HUES64 (cell line): ENCODE measurements at regions not wholly inside any gene's neighbourhood (a gene's known extent, or its start where the extent isn't known, plus 50 kb on each side); places are given as distances from the start of the nearest gene placed in this dataset.
"Not testable (repeated sequence)": the region's sequence is repeated elsewhere in the genome, so short reads cannot be mapped to it uniquely, and the experiment has no call there.

Experiments
- H3K27ac ChIP-seq: 2 replicates; pipeline ENCODE4 v1.7.0; 2013; ENCODE audit warnings: low read depth, low read length, inconsistent platforms
- H3K27me3 ChIP-seq: 2 replicates; pipeline ENCODE4 v1.6.1; 2013; ENCODE audit warnings: mild to moderate bottlenecking, low read length; ENCODE audit not compliant: insufficient read depth
- H3K36me3 ChIP-seq: 2 replicates; pipeline ENCODE4 v1.6.1; 2013; ENCODE audit warnings: mild to moderate bottlenecking, low read length; ENCODE audit not compliant: insufficient read depth
- H3K4me1 ChIP-seq: 2 replicates; pipeline ENCODE4 v1.6.1; 2013; ENCODE audit warnings: mild to moderate bottlenecking, low read length, moderate library complexity; ENCODE audit not compliant: insufficient read depth
- H3K4me3 ChIP-seq: 2 replicates; pipeline ENCODE4 v1.5.1; 2013; ENCODE audit warnings: mild to moderate bottlenecking, low read length, moderate library complexity
- H3K9ac ChIP-seq: 2 replicates; pipeline ENCODE4 v1.6.1; 2013; ENCODE audit warnings: mild to moderate bottlenecking, low read depth, low read length
- H3K9me3 ChIP-seq: 2 replicates; pipeline ENCODE4 v1.6.1; 2013; ENCODE audit warnings: low read depth, low read length; ENCODE audit not compliant: insufficient read depth
- WGBS: fragments of 150-250, 120-280 bp; methylation state at CpG from one replicate; pipeline ENCODE4 v1.1.7; 2013; ENCODE audit warnings: missing lambda C conversion rate; 5-methylcytosine and 5-hydroxymethylcytosine counted together

DNA sequence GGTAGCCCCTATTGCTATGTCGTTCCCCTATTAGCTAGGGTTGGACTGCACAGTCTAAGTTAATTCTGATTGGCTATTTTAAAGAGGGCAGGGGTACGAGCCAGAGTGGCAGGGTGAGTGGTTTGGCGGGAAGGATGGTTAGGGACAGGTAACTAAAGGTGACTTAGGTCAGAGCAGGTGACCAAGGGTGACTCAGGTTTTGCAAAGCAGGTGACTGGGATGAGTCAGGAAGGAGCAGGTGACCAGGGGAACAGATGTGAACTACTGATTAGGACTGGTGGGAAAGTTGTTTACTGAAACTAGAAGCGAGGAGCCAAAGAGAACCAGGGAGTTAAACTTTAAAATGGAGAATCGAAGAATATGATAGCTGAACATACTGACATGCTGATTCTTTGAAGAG, 295.2 kb downstream of the GJA1 start:
- H3K4me1 ChIP-seq, result no peaks in the 10 kb centered on the region
- no peak overlapping the region for H3K9ac ChIP-seq
- peaks cover 14% of the 10 kb centered on the region for H3K9me3 ChIP-seq

DNA sequence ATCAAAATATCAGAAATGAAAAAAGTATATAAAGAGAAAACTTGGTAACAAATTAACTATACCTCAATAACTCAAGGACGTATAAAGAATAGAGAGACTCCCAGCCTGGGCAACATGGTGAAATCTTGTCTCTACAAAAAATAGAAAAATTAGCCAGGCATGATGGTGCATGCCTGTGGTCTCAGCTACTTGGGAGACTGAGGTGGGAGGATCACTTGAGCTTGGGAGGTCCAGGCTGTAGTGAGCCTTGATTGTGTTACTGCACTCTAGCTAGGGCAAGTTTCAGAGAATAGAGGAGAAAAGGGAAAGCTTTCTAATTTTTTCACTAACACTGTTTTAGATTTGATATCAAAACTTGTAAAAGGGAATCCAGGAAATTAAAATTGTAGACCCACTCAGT, 295.9 kb downstream of the GJA1 start:
- no peaks in the 10 kb centered on the region for H3K27me3 ChIP-seq
- WGBS, result 90% methylated on average over 1 of the region's 1 CpG
- no peak overlapping the region for H3K27ac ChIP-seq
- H3K36me3 ChIP-seq, result no peaks in the 10 kb centered on the region
- H3K4me1 ChIP-seq, result no peaks in the 10 kb centered on the region
- H3K4me3 ChIP-seq, result no peak overlapping the region
- H3K9ac ChIP-seq, result no peak overlapping the region
- peaks cover 14% of the 10 kb centered on the region for H3K9me3 ChIP-seq

More for the DNA sequence above, 295.2 kb downstream of the GJA1 start:
- no peaks in the 10 kb centered on the region for H3K36me3 ChIP-seq
- H3K27ac ChIP-seq, result no peak overlapping the region
- no peak overlapping the region for H3K4me3 ChIP-seq
- 93% methylated on average over 5 of the region's 5 CpGs for WGBS
- no peaks in the 10 kb centered on the region for H3K27me3 ChIP-seq

DNA sequence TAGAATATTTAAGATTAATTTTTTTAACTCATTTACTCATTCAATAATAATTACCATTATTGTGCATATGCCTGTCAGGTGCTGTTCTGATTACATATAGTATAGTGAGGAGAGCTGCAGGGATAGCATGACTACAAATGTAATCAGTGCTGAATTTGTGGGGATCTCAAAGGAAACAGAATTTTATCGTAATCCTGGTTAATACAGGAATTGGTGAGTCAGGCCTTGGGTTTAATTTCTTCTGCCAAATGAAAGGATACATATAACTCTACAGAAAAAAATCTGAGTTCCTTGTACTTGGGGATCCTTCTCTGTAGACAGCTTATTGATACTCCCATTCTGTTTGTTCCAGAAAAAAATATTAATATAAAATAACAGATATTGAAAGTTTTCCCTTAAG, 297.2 kb downstream of the GJA1 start:
- Histone ChIP-seq H3K4me1 (no peaks in the 10 kb centered on the region), H3K4me3 (no peak overlapping the region), H3K36me3 (no peaks in the 10 kb centered on the region), H3K9me3 (peaks cover 14% of the 10 kb centered on the region), H3K9ac (no peak overlapping the region), H3K27me3 (no peaks in the 10 kb centered on the region), H3K27ac (no peak overlapping the region)
- 100% methylated on average over 1 of the region's 1 CpG for WGBS

DNA sequence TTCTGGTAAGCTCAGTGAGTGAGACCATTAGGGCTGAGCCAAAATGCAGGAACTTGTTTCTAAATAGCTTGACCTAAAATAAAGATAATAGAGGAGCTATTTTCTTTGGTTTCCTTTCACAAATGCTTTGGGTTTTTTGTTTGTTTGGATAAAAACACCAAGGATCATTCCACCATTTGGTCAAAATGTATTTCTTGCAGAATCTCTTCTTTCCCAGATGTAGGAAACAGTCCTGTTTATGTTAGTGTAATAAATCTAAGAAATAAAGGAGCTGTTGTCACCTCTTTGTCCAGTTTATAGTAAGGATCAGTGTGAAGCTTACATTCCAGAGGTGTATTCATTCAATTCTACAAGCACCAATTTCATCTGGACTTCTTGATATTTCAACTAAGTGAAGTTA, 297.8 kb downstream of the GJA1 start:
- H3K27ac ChIP-seq, result no peak overlapping the region
- no peak overlapping the region for H3K9ac ChIP-seq
- H3K27me3 ChIP-seq, result no peaks in the 10 kb centered on the region

DNA sequence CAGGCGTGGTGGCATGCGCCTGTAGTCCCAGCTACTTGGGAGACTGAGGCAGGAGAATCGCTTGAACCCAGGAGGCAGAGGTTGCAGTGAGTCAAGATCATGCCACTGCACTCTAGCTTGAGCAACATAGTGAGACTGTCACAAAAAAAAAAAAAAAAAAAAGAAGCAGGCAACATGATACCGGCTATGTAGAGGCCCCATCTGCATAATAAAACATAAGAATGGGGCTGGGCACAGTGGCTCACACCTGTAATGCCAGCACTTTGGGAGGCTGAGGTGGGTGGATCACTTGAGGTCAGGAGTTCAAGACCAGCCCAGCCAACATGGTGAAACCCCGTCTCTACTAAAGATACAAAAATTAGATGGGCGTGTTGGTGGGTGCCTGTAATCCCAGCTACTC, 304.7 kb downstream of the GJA1 start:
- not testable (repeated sequence) for H3K36me3 ChIP-seq, H3K4me3 ChIP-seq, H3K9ac ChIP-seq, H3K4me1 ChIP-seq, H3K27me3 ChIP-seq, H3K27ac ChIP-seq, H3K9me3 ChIP-seq
- 86% methylated on average over 6 of the region's 6 CpGs for WGBS

More for the DNA sequence above, 297.8 kb downstream of the GJA1 start:
- H3K36me3 ChIP-seq, result no peaks in the 10 kb centered on the region
- no peaks in the 10 kb centered on the region for H3K4me1 ChIP-seq
- H3K9me3 ChIP-seq, result peaks cover 14% of the 10 kb centered on the region
- H3K4me3 ChIP-seq, result no peak overlapping the region

DNA sequence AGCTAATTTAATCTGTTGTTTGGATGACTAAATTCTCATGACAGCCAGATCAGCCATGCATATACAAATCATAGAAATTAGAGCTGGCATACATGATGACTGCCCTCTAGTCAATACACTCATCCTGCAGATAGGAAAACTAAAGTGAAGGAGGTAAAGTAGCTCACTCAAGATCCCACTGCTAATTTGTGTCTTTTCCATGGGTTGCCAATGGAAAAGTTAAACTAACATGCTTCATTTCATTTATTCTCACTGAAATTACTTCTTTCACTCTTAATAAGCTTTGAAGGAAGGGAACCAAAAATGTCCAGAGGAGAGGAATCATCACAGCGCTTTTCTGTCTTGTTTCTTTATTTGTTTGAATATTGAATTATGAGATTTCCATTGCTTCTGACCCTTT, 308.2 kb downstream of the GJA1 start:
- Histone ChIP-seq H3K27ac (no peak overlapping the region), H3K4me1 (no peaks in the 10 kb centered on the region), H3K9ac (no peak overlapping the region), H3K36me3 (no peaks in the 10 kb centered on the region), H3K27me3 (no peaks in the 10 kb centered on the region), H3K9me3 (no peaks in the 10 kb centered on the region), H3K4me3 (no peak overlapping the region)
- no CpG with 5 or more reads among the region's 1 CpG for WGBS

DNA sequence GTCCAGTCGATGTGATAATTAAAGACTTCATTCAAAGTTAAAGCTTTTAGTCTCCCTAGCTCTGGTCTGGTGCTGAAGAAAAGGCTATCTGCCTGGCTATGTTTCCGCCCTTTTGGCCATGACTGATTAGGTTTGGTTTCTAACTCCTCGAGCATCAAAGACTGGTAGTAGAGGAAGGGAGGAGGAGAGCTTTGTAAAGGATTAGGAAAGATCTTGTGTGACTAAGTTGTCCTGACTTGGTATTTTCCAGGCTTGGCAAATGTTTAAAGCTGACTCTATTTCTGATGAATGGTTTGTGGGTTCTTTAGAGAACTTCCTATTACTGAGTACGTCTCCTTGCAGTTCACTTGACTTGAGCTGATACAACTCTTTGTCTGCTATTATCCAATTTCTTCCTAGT, 312.9 kb downstream of the GJA1 start:
- H3K36me3 ChIP-seq, result no peaks in the 10 kb centered on the region
- WGBS, result 92% methylated on average over 4 of the region's 4 CpGs
- no peak overlapping the region for H3K4me3 ChIP-seq
- H3K9me3 ChIP-seq, result no peaks in the 10 kb centered on the region
- no peak overlapping the region for H3K27ac ChIP-seq
- no peak overlapping the region for H3K9ac ChIP-seq
- no peaks in the 10 kb centered on the region for H3K27me3 ChIP-seq
- no peaks in the 10 kb centered on the region for H3K4me1 ChIP-seq

DNA sequence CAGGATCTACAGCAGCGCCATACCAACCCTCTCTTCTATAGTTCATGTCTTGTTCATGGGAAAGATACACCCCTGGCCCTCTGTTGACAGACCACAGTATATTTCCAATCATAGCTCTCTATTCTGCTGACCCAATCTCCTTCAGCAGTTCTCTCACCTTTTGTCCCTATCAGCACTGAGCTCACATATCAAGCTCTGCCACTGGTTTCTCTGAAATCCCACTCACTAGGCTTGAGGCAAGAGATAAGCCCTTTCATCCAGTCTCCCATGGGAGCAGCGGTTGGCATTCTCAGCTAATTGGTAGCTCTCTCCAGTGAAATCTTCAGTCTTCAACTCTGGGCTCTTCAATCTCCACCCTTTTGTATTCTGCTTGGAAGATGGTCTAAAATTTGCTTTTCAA, 313.4 kb downstream of the GJA1 start:
- no peak overlapping the region for H3K4me3 ChIP-seq
- no peaks in the 10 kb centered on the region for H3K27me3 ChIP-seq
- H3K9me3 ChIP-seq, result no peaks in the 10 kb centered on the region
- H3K27ac ChIP-seq, result no peak overlapping the region
- H3K36me3 ChIP-seq, result no peaks in the 10 kb centered on the region
- 92% methylated on average over 2 of the region's 2 CpGs for WGBS
- H3K9ac ChIP-seq, result no peak overlapping the region
- no peaks in the 10 kb centered on the region for H3K4me1 ChIP-seq

DNA sequence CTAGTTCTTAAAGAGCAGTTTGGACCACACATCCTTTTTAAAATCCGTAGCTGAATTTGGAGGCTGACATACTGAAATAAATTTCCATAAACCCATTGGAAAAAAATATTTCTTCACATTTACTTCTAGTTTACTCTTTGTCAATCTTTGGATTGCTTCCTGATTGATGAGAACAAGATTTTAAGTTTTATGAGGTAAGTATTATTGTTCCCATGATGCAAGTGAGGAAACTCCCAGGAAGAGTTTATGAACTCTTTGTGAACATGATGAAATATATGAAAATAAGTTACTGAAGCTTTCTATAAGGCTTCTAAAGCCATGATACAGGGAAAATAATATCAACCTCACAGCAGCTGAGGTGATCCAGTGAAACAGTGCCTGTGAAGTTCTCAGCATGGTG, 320.0 kb downstream of the GJA1 start:
- H3K4me3 ChIP-seq, result no peak overlapping the region
- 0 out of 2 replicates have a peak, but pooled peaks cover 2% of the 10 kb centered on the region for H3K4me1 ChIP-seq
- H3K9ac ChIP-seq, result no peak overlapping the region
- no peaks in the 10 kb centered on the region for H3K9me3 ChIP-seq
- H3K36me3 ChIP-seq, result no peaks in the 10 kb centered on the region
- no peaks in the 10 kb centered on the region for H3K27me3 ChIP-seq
- 100% methylated on average over 1 of the region's 1 CpG for WGBS
- no peak overlapping the region for H3K27ac ChIP-seq

DNA sequence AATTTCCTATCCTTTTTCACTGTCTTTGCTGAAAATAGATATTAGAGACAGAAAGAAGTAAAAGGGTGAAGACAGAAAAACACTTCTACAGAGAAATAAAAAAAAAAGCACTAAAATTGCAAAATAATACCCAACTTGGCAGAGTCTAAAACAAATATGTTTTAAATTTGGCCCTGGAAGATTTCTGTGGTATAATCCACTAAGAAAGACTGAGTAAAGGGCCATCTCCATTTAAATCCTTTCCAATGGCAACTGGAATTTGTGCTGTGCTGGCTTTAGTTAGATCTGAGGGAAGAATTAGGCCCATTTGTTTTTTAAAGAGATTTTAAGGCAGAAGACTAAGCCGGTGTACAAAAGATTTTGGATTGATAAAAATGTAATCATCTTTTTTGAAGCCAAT, 321.2 kb downstream of the GJA1 start:
- 82% methylated on average over 1 of the region's 1 CpG for WGBS
- no peak overlapping the region for H3K4me3 ChIP-seq
- H3K27ac ChIP-seq, result no peak overlapping the region
- H3K4me1 ChIP-seq, result 0 out of 2 replicates have a peak, but pooled peaks cover 2% of the 10 kb centered on the region
- H3K36me3 ChIP-seq, result no peaks in the 10 kb centered on the region
- H3K9ac ChIP-seq, result no peak overlapping the region
- H3K27me3 ChIP-seq, result no peaks in the 10 kb centered on the region
- H3K9me3 ChIP-seq, result no peaks in the 10 kb centered on the region

DNA sequence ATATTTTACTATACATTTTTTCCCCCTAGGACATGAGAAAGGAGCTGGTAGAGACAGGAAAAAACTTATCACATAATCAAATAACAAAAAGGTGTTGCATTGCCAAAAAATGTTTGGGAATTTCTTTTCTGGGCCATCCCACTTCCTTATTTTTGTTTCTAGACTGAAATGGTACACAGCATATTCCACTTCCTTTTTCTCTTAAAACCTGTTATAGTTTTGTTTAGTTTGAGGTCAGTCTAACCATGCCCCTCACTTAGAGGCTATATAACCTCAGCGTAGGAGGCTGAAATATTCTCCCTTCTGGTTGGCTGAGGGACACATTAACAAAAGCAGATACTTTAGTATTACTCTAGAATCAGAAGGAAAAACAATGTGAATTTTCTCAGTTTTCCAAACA, 323.9 kb downstream of the GJA1 start:
- Histone ChIP-seq H3K36me3 (no peaks in the 10 kb centered on the region), H3K9me3 (no peaks in the 10 kb centered on the region), H3K27me3 (no peaks in the 10 kb centered on the region), H3K4me3 (no peak overlapping the region), H3K9ac (no peak overlapping the region), H3K27ac (no peak overlapping the region), H3K4me1 (0 out of 2 replicates have a peak, but pooled peaks cover 2% of the 10 kb centered on the region)
- WGBS, result 100% methylated on average over 1 of the region's 1 CpG

DNA sequence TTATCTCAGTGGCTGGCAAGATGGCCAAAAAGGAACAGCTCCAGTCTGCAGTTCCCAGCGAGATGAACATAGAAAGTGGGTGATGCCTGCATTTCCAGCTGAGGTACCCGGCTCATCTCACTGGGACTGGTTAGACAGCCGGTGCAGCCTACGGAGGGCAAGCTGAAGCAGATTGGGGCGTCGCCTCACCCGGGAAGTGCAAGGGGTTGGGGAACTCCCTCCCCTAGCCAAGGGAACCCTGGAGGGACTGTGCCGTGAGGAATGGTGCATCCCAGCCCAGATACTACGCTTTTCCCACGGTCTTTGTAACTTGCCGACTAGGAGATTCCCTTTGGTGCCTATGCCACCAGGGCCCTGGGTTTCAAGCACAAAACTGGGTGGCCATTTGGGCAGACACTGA, 324.7 kb downstream of the GJA1 start:
- 0 out of 2 replicates have a peak, but pooled peaks cover 2% of the 10 kb centered on the region for H3K4me1 ChIP-seq
- no peaks in the 10 kb centered on the region for H3K27me3 ChIP-seq
- 85% methylated on average over 11 of the region's 11 CpGs for WGBS
- H3K27ac ChIP-seq, result no peak overlapping the region
- H3K36me3 ChIP-seq, result no peaks in the 10 kb centered on the region
- H3K9me3 ChIP-seq, result no peaks in the 10 kb centered on the region
- H3K4me3 ChIP-seq, result no peak overlapping the region
- H3K9ac ChIP-seq, result no peak overlapping the region
